Germinal center (tissue), 1 donor: ENCODE measurements at regions not wholly inside any gene's neighbourhood (a gene's known extent, or its start where the extent isn't known, plus 50 kb on each side); places are given as distances from the start of the nearest gene placed in this dataset.
"Not testable (repeated sequence)": the region's sequence is repeated elsewhere in the genome, so short reads cannot be mapped to it uniquely, and the experiment has no call there.

Experiments
- DNase-seq: peaks from one replicate; pipeline ENCODE4 v3.0.0; 2012; ENCODE audit warnings: mixed read lengths, low spot score

GRCh38 chr1:103469801-103470200 lies 55.7 kb upstream of the RNPC3 start:
- DNase-seq, result no peak

- no peak for DNase-seq
These were observed 58.4 kb upstream of the RNPC3 start for GRCh38 chr1:103467100-103467499.

GRCh38 chr1:103461161-103462105 lies 64.1 kb upstream of the RNPC3 start:
- peak; percentile 5 for DNase-seq

GRCh38 chr1:103460511-103460910 lies 65.0 kb upstream of the RNPC3 start:
- no peak for DNase-seq

- DNase-seq, result no peak
These were observed 66.2 kb upstream of the RNPC3 start for GRCh38 chr1:103459346-103459745.

GRCh38 chr1:103457886-103458455 lies 67.5 kb upstream of the RNPC3 start:
- DNase-seq, result no peak

- DNase-seq, result no peak
These were observed 76.9 kb upstream of the RNPC3 start for GRCh38 chr1:103448560-103448959.

GRCh38 chr1:103447471-103447870 lies 78.0 kb upstream of the RNPC3 start:
- DNase-seq, result no peak

GRCh38 chr1:103441342-103441741 lies 84.2 kb upstream of the RNPC3 start:
- no peak for DNase-seq

GRCh38 chr1:103436568-103437100 lies 88.9 kb upstream of the RNPC3 start:
- DNase-seq, result not testable (repeated sequence)

- DNase-seq, result no peak
These were observed 90.1 kb upstream of the RNPC3 start for GRCh38 chr1:103435443-103435842.

- DNase-seq, result no peak
These were observed 100.8 kb upstream of the RNPC3 start for GRCh38 chr1:103424650-103425049.

- no peak for DNase-seq
These were observed 108.7 kb upstream of the RNPC3 start for GRCh38 chr1:103416681-103417286.

- no peak for DNase-seq
These were observed 137.6 kb upstream of the RNPC3 start for GRCh38 chr1:103387898-103388297.

GRCh38 chr1:103373991-103374390 lies 151.5 kb upstream of the RNPC3 start:
- DNase-seq, result no peak

- no peak for DNase-seq
These were observed 152.6 kb upstream of the RNPC3 start for GRCh38 chr1:103372866-103373265.

GRCh38 chr1:103371234-103371633 lies 154.3 kb upstream of the RNPC3 start:
- DNase-seq, result no peak

- DNase-seq, result no peak
These were observed 158.3 kb upstream of the RNPC3 start for GRCh38 chr1:103367186-103367585.

GRCh38 chr1:103365860-103366569 lies 159.5 kb upstream of the RNPC3 start:
- no peak for DNase-seq

- DNase-seq, result no peak
These were observed 162.5 kb upstream of the RNPC3 start for GRCh38 chr1:103363008-103363365.

- DNase-seq, result no peak
These were observed 163.0 kb upstream of the RNPC3 start for GRCh38 chr1:103362348-103363007.

- no peak for DNase-seq
These were observed 172.1 kb upstream of the RNPC3 start for GRCh38 chr1:103353391-103353790.
